HG03039 (cell line): ENCODE measurements at regions not wholly inside any gene's neighbourhood (a gene's known extent, or its start where the extent isn't known, plus 50 kb on each side); places are given as distances from the start of the nearest gene placed in this dataset.

Source experiments
- ATAC-seq: cut with Tn5 transposase; IDR thresholded peaks from one replicate; pipeline ENCODE4 v1.9.1; 2021; ENCODE audit warnings: mild to moderate bottlenecking, moderate library complexity; ENCODE audit not compliant: unreplicated experiment

DNA sequence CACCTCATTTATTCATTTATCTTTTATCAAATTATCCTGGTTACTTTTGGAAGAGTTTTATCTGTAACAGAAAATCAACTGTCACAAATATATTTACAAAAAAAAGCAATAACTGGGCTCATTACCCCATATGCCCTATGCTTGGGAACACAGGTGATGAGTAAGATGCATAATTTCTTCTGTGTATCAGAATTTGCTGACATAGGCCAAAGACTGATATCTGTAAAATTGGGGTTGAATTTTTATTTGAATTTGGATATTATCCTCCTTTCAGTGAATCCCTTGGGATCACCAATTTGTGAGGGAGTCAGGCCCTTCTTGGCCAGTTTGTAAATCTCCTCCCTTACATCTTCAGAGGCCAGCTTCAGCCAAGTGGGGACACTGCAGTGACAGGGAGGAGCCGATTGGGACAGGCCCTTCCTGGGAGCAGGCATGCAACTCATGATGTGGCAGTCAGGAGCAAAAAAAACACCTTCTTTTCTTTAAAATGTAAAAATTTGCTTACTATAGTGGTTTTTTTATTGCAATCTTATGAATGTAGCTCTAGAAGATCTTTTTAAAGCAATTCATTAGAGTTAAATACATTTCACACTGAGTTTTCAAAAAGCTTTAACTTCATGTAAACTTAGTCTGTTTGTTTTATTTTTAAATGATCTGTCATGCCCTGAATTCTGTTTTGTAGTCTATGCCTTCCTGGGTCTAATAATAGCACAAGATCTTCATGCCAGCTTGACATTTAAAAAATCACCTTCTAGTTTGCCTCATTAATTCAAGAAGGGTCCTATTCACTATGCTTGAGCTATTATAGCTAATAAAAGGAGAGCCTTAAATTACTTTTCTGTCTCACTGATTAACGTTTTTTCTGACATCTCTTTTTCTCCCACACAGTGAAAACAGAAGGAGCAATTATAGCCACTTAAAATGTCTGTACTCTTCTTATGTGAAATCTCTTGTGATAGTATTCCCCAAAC, 136.6 kb upstream of the SPRY1 start:
- no peak for ATAC-seq

- ATAC-seq = no peak
Observed at GRCh38 chr4:123260653-123261052, 135.9 kb upstream of the SPRY1 start.

DNA sequence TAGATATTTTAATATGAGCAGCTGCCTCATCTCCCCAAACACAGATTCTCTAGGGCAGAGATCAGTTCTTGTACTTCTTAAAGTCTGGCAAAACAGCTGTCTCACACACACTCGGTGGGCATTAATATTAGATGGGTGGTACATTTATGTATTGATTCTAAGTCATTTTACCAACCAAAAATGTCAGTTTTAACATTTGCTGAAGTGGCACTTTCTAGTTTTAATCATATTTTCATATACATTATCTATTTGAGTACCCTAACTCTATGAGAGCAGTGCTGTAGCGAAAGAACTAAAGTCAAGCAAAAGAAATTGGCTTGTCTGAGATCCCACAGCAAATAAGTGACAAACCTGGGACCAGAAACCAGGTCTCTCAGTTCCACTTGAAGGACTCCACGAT, 134.5 kb upstream of the SPRY1 start:
- ATAC-seq = no peak

GRCh38 chr4:123265443-123265842, 131.2 kb upstream of the SPRY1 start:
- no peak for ATAC-seq

DNA sequence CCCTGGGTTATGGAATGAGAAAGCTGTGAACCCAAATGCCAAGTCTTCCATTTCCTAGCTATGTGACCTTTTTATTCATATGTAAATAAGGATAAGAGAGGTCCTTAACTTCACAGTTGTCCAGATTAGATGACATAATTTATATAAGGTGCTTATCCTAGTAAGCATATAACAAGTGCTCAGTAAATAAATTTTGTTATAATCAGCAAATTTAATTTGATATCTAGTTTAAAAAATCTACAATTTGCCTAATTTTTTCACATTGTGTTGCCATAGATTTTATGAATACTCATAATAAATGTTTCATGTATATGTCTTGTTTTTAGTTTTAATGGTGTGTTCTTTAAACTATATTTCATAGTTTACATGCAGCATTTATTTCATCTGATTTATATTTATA, 130.4 kb upstream of the SPRY1 start:
- ATAC-seq = no peak

- ATAC-seq = no peak
Observed at GRCh38 chr4:123278755-123279154, 117.8 kb upstream of the SPRY1 start.

DNA sequence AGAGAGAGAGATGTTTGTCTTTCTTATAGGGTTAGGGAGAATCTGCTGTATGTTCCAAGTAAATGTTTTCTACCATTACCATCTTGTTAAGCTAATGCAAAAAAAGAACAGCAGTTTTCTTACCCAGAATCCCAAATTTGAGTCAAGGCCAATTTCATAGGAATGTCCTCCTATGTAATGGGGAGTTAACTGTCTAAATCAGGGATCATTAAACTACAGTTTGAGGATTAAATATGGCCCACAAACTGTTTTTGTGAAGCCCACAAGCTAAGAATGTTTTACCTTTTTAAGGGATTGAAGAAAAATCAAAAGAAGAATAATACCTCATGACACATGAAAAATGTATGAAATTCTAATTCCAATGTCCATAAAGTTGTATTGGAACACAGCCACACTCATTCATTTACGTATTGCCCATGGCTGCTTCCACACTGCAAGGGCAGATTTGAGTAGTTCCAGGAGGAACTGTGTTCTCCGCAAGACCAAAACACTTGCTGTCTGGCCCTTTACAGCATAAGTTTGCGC, 113.2 kb upstream of the SPRY1 start:
- ATAC-seq = no peak

GRCh38 chr4:123284168-123284567, 112.4 kb upstream of the SPRY1 start:
- no peak for ATAC-seq

DNA sequence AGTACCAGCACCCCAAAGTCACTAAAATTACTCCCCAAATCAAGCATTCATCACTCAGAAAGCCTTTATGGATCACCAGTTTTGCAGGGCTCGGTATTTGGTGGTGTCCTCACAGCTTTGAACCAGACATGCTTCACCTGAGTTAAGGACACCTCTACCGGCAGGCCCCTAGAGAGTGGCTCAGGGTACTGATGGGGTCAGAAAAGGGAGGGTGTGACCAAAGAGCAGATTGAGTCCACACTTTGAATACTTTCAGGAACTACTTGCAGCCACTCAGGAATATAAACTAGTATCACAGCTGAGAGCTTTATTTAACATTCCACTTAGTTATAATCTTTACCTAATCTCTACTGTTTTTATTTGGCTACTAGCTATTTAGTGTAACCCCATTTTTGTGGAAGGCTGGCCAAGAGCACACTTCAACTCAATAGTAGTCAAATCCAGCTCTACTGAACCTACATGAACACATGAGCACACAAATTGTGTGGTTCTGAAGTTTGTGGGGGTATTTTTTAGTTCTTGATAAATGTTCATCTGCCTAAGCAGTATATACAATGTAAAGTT, 109.6 kb upstream of the SPRY1 start:
- ATAC-seq = no peak

- ATAC-seq = no peak
Observed at GRCh38 chr4:123288309-123289025, 108.1 kb upstream of the SPRY1 start.

- no peak for ATAC-seq
Observed at GRCh38 chr4:123291329-123291728, 105.3 kb upstream of the SPRY1 start.

- ATAC-seq = no peak
Observed at GRCh38 chr4:123297836-123298235, 98.8 kb upstream of the SPRY1 start.

DNA sequence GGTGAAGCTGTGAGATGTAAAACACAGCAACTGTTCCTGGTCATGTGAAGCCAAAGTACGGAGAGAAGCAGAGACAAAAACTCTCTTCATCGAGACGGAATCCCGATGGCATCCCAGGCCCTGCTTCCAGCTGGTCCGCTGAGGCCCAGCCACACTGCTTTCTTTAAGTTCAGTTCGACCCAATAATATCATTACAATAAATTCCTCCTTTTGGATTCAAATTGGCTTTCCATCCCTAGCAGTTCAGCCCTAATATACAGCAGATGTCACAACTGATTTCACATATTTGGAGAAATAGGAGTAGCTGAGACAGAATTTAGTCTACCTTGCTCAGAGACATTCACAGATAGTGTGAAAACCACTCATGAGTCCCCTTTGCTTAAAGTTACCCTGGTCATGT, 98.3 kb upstream of the SPRY1 start:
- ATAC-seq = no peak

- ATAC-seq = no peak
Observed at GRCh38 chr4:123298801-123299200, 97.8 kb upstream of the SPRY1 start.

GRCh38 chr4:123299212-123299691, 97.3 kb upstream of the SPRY1 start:
- no peak for ATAC-seq

- ATAC-seq = no peak
Observed at GRCh38 chr4:123300222-123301039, 96.2 kb upstream of the SPRY1 start.

DNA sequence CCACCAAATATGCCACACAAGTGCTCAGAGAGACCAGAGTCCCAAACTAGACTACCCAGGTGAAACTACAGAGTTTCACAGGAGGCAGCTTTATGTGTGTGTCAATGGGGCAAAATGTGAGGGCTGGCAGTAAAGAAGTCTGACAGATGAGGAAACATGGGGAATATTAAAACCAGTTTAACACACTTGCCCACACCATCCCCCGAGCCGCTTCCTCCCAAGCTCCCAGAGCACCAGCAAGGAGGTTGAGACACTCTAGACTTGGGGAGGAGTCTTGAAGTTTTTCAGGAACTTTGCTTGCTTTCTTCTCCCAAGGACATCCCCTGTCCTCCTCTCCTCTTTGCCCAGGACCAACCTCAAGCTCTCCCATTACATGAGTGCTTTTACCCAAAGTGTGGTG, 94.7 kb upstream of the SPRY1 start:
- ATAC-seq = no peak

GRCh38 chr4:123304151-123304964, 92.2 kb upstream of the SPRY1 start:
- ATAC-seq = no peak

DNA sequence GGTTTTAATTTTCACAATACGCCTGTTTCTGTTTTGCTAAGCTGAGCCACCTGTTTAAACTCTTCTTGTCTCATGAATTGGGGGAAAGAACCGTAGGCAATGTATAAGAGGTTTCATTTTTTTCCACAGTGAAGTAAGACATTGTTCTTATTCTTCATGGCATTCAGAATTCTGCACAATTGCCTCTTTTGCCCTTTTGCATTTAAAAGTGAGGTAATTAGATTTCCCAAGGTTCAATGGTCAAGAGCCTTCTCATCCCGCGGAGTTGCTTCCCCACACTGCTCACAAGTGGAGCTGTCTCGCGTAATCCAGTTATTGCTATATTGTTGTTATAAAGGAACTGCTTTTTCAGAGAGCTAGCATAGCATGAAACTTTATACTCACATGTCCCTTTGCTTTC, 90.9 kb upstream of the SPRY1 start:
- no peak for ATAC-seq

- no peak for ATAC-seq
Observed at GRCh38 chr4:123306769-123307168, 89.8 kb upstream of the SPRY1 start.
